Fibroblast of lung (primary cell): ENCODE measurements at regions not wholly inside any gene's neighbourhood (a gene's known extent, or its start where the extent isn't known, plus 50 kb on each side); places are given as distances from the start of the nearest gene placed in this dataset.
A peak's percentile ranks its signal among the peaks of the same experiment; 100 is the strongest.

Source experiments
- DNase-seq, 2 donors: peaks; one replicate each; pipeline versions ENCODE4 v3.0.0 to v3.0.0-alpha.2; 2010; ENCODE audit warnings: low read depth in 2 of 2
- H2AFZ ChIP-seq: 2 replicates; pipeline ENCODE4 v1.5.1; 2012; ENCODE audit warnings: low read length, control low read depth, inconsistent platforms
- H3K27ac ChIP-seq: 2 replicates; pipeline ENCODE4 v1.5.1; 2011; ENCODE audit warnings: low read length, control low read depth; ENCODE audit not compliant: insufficient read depth
- H3K27me3 ChIP-seq: 2 replicates; pipeline ENCODE4 v1.5.1; 2011; ENCODE audit warnings: mild to moderate bottlenecking, low read length; ENCODE audit not compliant: control insufficient read depth, insufficient read depth
- H3K36me3 ChIP-seq: 2 replicates; pipeline ENCODE4 v1.5.1; 2011; ENCODE audit warnings: low read length; ENCODE audit not compliant: control insufficient read depth, insufficient read depth
- H3K4me1 ChIP-seq: 2 replicates; pipeline ENCODE4 v1.5.1; 2011; ENCODE audit warnings: low read length; ENCODE audit not compliant: control insufficient read depth, insufficient read depth; ENCODE audit errors: extremely low read depth
- H3K4me2 ChIP-seq: 2 replicates; pipeline ENCODE4 v1.5.1; 2011; ENCODE audit warnings: low read length, control low read depth; ENCODE audit not compliant: insufficient read depth; ENCODE audit errors: extremely low read depth
- H3K4me3 ChIP-seq, 4 experiments: fragments of 200-600 bp in 1 of 4; sonication (generic) in 1 of 4; replicated peaks in 1 of 4; 2 replicates each; pipeline ENCODE4 v1.5.1; 2011 to 2016; ENCODE audit warnings: low read length in 4 of 4, low read depth in 3 of 4, mild to moderate bottlenecking in 3 of 4, control low read depth in 2 of 4, inconsistent platforms in 1 of 4, mixed read lengths in 1 of 4; ENCODE audit not compliant: insufficient read depth in 1 of 4; ENCODE audit errors: control extremely low read depth in 1 of 4
- H3K79me2 ChIP-seq: 2 replicates; pipeline ENCODE4 v1.5.1; 2012; ENCODE audit warnings: mild to moderate bottlenecking, low read length, inconsistent platforms; ENCODE audit not compliant: control insufficient read depth, insufficient read depth
- H3K9ac ChIP-seq: 2 replicates; pipeline ENCODE4 v1.5.1; 2011; ENCODE audit warnings: mild to moderate bottlenecking, low read length, control low read depth; ENCODE audit not compliant: insufficient read depth
- H3K9me3 ChIP-seq: 2 replicates; pipeline ENCODE4 v1.5.1; 2012; ENCODE audit warnings: low read depth, low read length; ENCODE audit not compliant: control insufficient read depth, insufficient read depth
- H4K20me1 ChIP-seq: 2 replicates; pipeline ENCODE4 v1.5.1; 2011; ENCODE audit warnings: low read length; ENCODE audit not compliant: control insufficient read depth, insufficient read depth; ENCODE audit errors: extremely low read depth
- EZH2 ChIP-seq: IDR thresholded peaks from 2 replicates; pipeline ENCODE4 v1.5.1; 2012; ENCODE audit warnings: low read length, control low read depth, mild to moderate bottlenecking; ENCODE audit errors: missing control alignments
- TF ChIP-seq, protein P1 (sequence below), 2 donors: IDR thresholded peaks in 1 of 2; conservative IDR thresholded peaks in 1 of 2; 1 replicate in 1 of 2; 2 replicates in 1 of 2; pipeline ENCODE4 v1.5.1; 2011 to 2012; ENCODE audit warnings: low read length in 2 of 2, control low read depth in 1 of 2, inconsistent platforms in 1 of 2, low read depth in 1 of 2, mild to moderate bottlenecking in 1 of 2

DNA sequence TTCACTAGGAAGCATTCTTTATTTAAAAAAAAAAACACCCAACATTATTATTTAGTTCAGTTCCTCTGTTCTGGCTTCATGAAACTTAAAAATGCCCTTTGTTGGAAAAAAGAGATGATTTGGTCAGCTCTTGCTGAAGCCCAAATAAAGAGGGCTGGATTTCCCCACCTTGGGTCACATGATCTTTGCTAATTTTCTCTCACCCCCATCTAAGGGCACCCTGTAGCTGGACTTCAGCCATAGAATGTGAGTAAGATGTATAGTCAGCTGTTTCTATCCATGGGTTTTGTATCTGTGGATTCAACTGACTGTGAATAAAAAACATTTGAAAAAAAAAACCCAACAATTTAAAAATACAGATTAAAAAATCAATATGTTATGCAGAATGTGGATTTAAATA, 213.9 kb upstream of the SULF2 start:
- Histone ChIP-seq H3K27me3 (no peaks in the 10 kb centered on the region), H4K20me1 (no peaks in the 10 kb centered on the region), H3K4me1 (no peaks in the 10 kb centered on the region), H3K27ac (no peak overlapping the region), H3K4me3 (no peak overlapping the region), H3K36me3 (no peaks in the 10 kb centered on the region), H3K9me3 (no peaks in the 10 kb centered on the region), H2AFZ (no peak overlapping the region), H3K4me2 (no peak overlapping the region), H3K79me2 (no peaks in the 10 kb centered on the region), H3K9ac (no peak overlapping the region)
- peak in 1 of 2 donors; percentile 33 for DNase-seq
- TF ChIP-seq EZH2: no peak
- TF ChIP-seq, protein P1, sequence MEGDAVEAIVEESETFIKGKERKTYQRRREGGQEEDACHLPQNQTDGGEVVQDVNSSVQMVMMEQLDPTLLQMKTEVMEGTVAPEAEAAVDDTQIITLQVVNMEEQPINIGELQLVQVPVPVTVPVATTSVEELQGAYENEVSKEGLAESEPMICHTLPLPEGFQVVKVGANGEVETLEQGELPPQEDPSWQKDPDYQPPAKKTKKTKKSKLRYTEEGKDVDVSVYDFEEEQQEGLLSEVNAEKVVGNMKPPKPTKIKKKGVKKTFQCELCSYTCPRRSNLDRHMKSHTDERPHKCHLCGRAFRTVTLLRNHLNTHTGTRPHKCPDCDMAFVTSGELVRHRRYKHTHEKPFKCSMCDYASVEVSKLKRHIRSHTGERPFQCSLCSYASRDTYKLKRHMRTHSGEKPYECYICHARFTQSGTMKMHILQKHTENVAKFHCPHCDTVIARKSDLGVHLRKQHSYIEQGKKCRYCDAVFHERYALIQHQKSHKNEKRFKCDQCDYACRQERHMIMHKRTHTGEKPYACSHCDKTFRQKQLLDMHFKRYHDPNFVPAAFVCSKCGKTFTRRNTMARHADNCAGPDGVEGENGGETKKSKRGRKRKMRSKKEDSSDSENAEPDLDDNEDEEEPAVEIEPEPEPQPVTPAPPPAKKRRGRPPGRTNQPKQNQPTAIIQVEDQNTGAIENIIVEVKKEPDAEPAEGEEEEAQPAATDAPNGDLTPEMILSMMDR (conservative IDR thresholded peaks at IDR 0.05 in 1 of 2, IDR thresholded peaks at IDR 0.05 in 1 of 2; ENCODE audit: low read depth in 1 of 2, low read length in 2 of 2): no peak

DNA sequence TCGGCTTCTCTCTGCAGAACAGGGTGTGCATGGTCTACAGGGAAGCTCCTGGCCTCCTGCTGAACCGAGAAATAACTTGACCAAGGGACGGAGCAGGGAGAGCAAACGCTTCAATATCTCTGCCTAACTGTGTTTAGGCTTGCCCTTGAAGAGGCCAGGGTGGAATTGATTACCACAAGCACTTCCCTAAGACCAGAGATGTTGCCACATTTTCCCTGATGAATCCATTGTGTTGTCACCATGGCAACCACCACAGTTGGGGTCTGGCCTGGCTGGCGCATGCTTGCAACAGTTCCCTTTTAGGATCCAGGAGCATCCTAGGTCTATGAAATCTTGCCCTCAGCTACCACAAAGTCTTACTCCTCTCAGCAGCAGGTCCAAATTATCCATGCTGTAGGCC, 213.5 kb upstream of the SULF2 start:
- H3K27me3 ChIP-seq: no peaks in the 10 kb centered on the region
- H4K20me1 ChIP-seq: no peaks in the 10 kb centered on the region
- DNase-seq: peak in 1 of 2 donors; percentile 36
- no peak overlapping the region for H3K4me2 ChIP-seq
- no peak overlapping the region for H3K9ac ChIP-seq
- H3K36me3 ChIP-seq: no peaks in the 10 kb centered on the region
- H3K79me2 ChIP-seq: no peaks in the 10 kb centered on the region
- no peak overlapping the region for H2AFZ ChIP-seq
- no peaks in the 10 kb centered on the region for H3K4me1 ChIP-seq
- H3K4me3 ChIP-seq: no peak overlapping the region
- H3K27ac ChIP-seq: no peak overlapping the region
- TF ChIP-seq, protein P1 (conservative IDR thresholded peaks at IDR 0.05 in 1 of 2, IDR thresholded peaks at IDR 0.05 in 1 of 2; ENCODE audit: low read depth in 1 of 2, low read length in 2 of 2): no peak
- TF ChIP-seq EZH2: no peak
- H3K9me3 ChIP-seq: no peaks in the 10 kb centered on the region

GRCh38 chr20:47995661-47996060, 210.4 kb upstream of the SULF2 start:
- Histone ChIP-seq H3K9ac (no peak overlapping the region), H3K36me3 (no peaks in the 10 kb centered on the region), H3K4me1 (no peaks in the 10 kb centered on the region), H3K27me3 (no peaks in the 10 kb centered on the region), H3K9me3 (no peaks in the 10 kb centered on the region), H3K4me3 (no peak overlapping the region), H4K20me1 (no peaks in the 10 kb centered on the region), H3K27ac (no peak overlapping the region), H3K4me2 (no peak overlapping the region), H3K79me2 (no peaks in the 10 kb centered on the region), H2AFZ (no peak overlapping the region)
- TF ChIP-seq, protein P1 (conservative IDR thresholded peaks at IDR 0.05 in 1 of 2, IDR thresholded peaks at IDR 0.05 in 1 of 2; ENCODE audit: low read depth in 1 of 2, low read length in 2 of 2): no peak
- no peak for TF ChIP-seq EZH2
- no peak for DNase-seq
